GM19468 (cell line): ENCODE measurements at regions not wholly inside any gene's neighbourhood (a gene's known extent, or its start where the extent isn't known, plus 50 kb on each side); places are given as distances from the start of the nearest gene placed in this dataset.

Experiments
- ATAC-seq: cut with Tn5 transposase; IDR thresholded peaks from one replicate; pipeline ENCODE4 v1.9.1; 2021; ENCODE audit warnings: mild to moderate bottlenecking, moderate library complexity, moderate number of reproducible peaks; ENCODE audit not compliant: unreplicated experiment; ENCODE audit errors: extremely low read depth

DNA sequence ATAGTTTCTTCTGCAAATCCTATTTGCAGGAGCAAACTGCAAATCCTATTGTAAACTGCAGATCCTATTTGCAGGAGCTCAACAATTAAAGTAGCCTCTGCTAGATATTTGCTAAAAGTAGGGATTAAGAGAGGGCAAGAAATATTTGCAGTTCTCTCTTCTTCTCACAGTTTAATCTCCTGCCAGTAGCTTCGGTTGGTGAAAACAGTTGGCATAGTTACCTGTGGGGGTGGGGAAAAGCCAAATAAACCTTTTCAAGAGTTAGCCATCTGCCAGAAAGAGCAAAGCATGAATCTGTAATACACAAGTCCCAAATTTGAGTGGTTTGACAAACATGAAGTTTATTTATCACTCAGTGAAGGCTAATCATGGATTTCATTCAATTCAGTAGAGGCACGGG lies 942.5 kb downstream of the JRKL start:
- ATAC-seq = no peak

DNA sequence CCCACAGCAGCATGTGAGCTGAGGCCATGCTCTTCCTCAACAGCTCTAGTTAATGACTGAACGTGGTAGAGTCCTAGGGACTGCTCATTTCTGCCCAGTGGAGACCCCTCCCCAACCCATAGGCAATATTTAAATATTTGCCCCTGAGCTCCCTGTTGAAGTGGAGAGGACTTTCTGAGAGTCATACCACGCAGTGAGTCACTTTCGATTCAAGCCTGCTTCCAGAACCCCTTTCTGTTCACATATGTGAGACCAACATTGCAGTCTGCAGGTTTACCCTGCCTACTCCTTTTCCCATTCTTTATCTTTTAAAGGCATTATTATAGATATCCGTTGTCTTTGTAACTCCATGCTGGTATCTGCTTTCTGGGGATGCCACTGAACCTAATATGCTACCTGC lies 946.3 kb downstream of the JRKL start:
- no peak for ATAC-seq

DNA sequence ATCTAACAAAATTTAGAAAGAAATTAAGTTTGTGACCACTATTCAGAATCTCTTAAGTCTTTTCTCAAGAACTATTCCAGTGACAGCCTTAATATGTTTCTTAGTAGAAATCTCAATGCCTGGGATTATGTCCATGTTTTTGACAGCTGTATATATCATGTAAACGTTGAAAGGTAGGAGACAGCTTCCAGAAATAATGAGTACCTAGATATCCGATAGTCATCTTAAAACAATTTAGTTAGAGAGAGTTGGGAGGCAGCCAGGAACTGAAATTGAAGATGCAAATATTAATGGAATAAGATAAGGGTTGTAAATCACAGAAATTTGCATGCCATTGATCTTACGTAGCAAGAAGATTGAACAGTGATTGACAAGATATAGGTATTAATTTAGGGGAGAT lies 955.2 kb downstream of the JRKL start:
- no peak for ATAC-seq

DNA sequence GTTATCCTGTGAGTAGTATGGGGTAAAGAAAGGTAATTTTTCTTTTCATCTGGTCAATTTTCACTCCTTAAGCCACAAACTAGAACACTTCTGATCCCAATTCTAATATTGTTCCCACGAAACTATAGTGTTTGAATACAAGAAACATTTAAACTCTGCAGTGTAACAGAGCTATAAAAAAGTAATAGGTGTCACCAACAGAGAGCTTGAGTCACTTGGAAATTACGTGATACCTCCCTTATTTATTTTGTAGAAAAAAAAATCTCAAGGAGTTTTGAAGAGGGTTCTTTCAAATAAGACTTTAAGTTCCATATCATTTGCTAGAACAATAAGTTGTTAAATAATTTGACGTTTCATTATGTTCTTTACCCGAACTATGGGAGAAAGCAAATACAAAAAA lies 959.4 kb downstream of the JRKL start:
- no peak for ATAC-seq

DNA sequence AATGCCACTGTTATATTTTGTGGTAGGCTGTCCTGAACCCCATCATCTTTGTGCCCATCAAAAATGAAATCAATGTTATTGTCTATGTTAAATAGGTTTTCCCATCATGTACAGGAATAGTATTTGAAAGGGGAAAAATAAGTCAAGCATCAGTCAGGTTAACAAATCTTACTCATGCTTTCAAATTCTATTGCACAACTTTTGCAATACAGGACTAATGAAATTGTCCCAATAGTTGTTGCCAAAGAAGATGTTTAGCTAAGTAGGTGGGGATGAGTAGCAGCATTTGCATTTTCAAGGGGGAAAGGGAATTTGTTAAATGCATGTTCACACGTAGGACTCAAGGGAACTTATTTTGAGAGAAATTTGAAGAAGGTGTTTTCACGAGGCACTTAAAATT lies 962.1 kb downstream of the JRKL start:
- ATAC-seq = no peak

DNA sequence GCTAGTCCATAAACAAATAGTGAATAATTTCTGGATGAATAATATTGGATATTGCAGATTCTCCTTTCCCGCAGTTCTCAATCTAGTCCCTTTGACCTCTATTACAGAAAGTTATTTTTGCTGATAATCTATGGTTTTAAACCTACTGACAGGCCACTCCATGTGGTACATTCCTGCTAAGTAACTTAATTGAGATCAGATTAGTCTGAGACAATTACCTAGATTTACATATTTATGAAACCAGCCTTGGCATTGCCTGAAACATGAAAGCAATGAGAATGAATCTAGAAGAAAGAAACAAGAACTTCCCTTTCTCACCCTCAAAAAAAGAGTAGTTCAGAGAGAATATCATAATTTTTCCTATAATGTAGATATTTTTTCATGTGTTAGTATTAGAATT lies 964.2 kb downstream of the JRKL start:
- no peak for ATAC-seq

DNA sequence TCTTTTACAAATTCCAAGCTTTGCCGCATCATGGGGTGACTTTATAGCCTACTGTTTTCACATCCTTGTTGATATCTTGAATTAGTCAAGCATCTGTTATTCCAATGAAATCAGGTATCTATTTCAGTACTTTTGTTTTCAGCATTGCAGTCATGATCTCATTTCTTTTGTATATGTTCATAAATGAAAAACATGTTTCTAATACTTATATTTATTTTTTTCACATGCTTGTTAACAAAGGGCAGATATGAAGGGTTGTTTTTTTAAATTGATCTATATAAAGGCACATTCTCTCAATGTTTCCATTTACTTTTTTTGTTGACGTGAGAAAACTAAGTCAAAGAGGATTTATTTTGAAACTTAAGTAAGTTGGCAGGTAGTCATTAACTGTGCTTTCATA lies 964.8 kb downstream of the JRKL start:
- no peak for ATAC-seq

DNA sequence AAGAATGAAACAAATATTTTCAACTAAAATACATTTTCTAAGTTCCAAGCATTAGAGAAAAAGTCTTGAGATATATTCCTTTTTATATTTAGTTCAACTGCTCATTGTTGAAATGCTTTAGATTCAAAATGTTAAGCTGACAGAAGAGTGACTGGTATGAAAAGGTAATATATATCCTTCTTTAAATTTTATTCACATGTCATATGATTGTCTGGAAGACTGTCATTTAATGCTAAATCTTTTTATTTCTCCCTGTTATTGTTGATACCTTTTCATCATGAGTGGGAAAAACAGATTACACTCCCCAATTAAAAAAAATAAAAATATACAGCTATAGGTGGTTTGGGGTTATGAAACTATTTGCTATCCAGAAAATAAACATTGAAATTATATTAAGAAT lies 965.4 kb downstream of the JRKL start:
- ATAC-seq = no peak

DNA sequence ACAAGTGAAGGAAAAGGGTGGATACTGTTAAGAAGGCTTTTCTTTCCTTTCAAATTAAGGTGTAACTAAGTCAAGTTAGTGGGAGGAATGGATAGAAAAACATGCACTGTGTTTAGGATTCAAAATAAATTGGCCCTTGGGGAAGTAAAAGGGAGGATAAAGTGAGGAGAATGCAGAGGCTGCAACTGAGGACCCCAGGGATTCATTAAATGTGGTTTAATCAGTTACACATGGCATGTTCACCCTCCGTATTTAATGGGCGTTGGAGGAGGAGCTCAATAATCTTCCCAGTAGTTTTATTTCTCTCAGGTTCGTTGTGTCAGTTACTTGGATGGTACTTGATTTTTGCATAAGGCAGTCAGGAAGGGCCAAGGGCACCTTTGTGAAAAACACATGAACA lies 966.3 kb downstream of the JRKL start:
- no peak for ATAC-seq

DNA sequence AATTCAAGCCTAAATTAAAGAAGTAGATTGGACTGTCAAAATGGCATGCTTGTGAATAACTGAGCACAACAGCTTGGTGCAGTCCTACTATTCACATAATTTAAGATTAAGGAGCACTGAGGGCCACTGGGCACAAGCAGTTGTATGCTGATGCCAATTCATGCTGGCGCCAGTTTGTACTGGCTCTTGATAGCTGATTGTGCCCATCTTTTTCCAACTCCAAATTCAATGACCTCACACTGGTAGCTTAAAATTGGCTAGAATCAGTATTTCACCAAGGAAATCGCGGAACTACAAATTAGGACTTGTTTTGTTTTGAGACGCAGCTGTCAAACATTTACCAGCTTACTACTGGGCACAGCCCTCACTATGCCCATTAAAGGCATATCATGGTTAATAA lies 969.2 kb downstream of the JRKL start:
- no peak for ATAC-seq

DNA sequence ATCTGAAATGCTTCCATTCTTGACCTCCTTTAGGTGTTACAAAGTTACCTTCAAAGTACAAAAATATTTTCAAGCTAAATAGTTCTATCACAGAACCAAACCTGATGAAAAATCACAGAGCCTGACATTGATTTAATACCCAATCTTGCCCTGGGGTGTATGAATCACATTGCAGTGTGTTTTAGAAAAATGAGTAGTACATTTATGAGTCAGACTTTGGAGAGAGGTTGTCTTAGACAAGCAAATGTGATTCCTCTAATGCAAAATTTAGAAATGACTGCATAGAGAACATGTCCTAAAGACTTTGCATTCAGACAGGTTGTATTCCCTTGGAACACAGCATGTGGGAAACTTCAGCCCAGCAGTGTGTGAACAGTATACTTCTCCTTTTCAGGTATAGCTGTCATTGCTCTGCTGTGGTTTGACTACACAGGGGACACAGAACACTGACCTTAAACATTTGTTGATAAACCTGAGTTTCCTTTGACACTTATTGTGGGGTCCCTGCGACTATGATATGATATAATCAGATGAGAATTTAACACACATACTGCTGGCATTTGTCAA lies 972.1 kb downstream of the JRKL start:
- no peak for ATAC-seq

DNA sequence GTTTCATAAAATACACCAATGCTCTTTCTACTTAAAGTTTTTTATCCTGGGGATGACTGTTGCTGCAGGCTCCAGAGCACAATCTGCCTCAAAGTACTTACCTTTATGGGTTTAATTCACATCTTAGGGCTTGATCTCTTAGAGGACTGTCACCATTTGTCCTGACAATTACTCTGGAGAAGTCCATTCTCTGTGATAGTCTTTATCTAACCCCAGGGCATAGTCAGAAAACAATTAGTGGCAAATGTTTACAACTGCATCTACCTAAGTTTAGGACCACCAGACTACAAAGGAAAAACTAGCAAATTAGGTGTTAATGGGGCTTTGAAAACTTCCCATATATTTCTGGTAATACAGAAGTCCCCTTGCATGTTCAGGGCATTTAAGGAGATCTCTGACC lies 973.5 kb downstream of the JRKL start:
- no peak for ATAC-seq

DNA sequence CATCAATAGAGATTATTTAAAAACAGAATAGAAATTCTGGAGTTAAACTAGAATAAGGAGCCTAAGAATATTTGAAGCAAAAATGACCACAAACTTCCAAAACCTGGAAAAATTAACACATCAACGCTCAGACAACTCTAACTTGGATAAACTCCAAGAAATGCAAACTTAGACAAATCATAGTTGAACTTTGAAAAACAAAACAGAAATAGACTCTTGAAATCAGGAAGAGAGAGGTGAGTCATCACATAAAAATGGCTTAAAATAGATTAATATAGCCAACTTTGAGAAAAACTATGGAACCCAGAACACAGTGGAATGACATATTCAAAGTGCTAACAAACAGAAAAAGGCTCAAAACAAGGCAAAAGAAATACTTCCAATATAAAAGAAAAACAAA lies 974.2 kb downstream of the JRKL start:
- no peak for ATAC-seq

DNA sequence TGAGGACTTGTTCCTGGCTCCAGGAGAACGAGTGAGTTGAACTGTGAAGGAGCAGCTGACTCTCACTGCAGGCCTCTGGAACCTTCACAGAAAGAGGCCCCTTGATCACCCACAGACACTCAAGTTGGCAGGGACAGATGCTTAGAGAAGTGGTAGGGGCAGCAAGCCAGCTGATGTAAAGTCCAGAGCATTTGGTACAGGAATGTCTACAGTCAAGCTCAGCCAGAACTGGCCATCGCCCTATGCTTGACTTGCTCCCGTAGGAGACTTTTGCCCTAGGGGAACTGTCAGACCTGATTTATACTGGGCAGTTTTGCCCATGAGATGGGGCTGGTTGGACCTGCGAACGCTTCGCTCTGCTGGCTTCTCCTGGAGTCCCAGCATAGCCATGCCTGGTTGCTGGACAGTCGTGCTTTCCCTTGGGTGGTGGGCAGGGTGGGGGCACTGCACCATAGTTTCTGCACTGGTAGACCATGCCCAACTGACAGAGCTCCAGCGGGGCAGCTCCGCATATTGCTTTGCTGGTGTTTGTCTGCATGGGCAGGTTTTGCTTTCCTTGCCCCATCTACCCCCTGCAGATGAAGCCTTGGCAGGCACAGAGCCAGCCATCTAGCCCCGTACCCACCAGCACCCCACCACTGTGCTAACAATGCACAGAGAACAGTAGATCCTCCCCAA lies 977.7 kb downstream of the JRKL start:
- ATAC-seq = no peak

DNA sequence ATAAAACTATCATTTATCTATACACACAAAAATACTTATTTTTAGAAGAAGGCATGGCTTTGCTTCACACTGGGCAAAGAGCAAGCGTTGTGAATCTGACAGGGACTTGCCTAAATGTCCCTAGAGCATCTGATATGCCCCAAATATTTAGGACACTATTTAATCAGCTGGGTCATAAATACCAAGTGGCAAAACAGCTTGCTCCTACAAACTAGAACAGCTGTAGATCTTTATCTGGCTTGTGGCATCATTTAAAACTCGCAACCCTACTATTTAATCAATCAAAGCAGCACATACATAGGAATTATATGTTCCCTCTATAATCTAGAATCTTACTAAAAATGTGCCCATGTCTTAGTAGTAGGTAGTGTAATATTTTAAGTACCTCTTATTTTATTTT lies 999.5 kb downstream of the JRKL start:
- ATAC-seq = no peak

DNA sequence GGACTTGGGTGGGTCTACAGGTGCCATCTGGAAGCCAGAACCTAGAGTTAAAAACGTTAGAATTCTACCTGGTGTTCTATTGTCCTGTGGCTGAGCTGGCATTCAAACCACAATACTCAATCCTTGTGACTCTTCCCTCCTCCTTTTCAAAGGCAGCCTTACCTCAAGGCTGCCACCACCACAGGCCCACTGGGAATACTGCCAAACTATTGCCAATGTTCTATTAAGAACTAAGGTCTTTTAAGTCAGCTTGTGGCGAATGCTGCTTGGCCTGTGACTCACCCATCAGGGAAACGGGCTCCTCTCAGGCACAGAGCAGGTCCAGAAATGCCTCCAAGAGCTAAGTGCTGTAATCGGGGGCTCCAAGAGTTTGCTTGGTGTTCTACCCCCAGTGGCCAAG lies 1008.4 kb downstream of the JRKL start:
- ATAC-seq = no peak

DNA sequence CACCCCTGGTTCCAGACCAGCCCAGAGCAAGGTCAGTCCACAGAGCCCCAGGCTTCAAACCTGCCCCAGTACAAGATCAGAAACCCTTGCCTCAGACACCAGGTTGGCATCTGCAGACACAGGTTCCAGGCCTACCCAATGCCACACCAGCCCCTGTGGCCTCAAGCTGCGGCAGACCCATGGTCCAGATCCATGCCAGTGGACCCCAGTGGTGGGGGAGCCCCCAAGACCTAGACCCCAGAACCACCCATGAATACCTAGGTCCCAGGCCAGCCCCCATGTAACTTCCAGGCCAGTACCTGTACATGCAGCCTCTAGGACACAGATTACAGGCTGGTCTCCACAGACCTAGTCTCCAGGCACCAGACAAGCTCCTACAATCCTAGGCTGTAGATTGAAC lies 1019.3 kb downstream of the JRKL start:
- no peak for ATAC-seq

DNA sequence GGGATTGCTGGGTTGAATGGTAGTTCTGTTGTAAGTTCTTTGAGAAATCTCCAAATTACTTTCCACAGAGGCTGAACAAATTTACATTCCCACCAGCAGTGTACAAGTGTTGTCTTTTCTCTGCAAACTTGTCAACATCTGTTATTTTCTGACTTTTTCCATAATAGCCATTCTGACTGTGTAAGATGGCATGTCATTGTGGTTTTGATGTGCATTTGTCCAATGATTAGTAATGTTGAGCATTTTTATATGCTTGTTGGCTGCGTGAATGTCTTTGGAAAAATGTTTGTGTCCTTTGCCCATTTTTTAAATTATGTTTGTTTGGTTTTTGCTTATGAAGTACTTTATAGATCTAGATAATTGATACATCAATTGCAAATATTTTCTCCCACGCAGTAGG lies 1025.0 kb downstream of the JRKL start:
- ATAC-seq = no peak

DNA sequence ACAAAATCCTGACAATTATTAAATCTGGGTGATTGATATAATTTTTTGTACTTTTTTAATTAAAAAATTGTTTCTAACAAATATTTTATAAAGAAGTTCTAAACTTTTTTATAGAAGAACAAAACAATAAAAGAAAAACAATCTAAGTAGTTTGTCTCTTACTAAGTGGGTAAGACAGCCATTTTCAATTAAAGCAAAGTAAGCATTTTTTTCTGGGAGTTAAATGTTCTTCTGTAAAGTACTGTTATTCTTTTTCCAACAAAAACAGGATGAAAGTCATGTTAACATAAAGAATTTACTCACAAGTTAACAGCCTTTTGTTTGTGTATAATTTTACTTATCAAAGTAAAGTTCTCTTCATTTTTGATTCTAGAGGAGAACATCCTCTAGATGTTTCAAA lies 1029.9 kb downstream of the JRKL start:
- ATAC-seq = no peak

DNA sequence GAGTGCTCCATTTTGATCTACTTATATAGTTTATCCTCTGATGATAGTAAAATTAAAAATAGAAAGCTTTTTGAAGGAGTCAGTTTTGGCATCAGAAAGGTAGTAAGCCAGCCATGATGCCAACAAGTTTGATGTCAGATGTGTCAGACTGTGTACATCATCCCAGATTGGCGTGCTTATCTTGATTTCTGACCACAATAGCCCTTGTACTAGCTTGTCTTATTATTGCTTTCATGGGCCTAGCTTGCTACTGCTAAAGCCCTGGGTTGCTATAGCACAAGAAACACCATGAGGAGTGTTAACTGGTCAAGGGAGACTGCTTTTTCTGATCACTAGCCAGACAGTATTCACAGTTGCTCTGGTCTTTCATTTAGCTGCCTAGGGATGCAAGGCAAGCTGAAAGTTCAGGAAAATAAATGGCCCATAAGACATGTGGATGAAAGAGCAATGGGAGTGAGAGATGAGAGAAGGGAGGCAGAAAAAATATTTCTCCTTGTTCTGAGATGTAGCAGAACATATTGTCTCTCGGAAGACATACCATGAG lies 1038.5 kb downstream of the JRKL start:
- no peak for ATAC-seq

DNA sequence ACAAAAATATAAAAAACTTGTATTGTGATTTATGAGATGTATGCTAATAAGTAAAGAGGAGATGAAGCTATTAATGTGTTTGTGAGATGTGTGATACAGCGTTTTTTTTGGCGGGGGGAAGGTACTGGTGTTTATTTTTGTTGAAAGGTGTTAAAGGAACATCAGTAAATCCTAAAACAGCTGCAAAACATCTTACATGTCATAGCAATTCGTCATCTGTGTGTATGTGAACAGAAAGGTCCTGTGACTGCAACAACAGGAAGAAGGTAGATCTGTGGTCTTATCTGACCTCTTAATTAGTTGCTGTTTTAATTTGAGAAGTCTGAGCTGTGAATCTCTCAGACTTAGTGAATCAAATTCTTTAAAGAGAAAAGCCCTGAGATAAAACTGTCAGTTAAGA lies 1041.1 kb downstream of the JRKL start:
- no peak for ATAC-seq

DNA sequence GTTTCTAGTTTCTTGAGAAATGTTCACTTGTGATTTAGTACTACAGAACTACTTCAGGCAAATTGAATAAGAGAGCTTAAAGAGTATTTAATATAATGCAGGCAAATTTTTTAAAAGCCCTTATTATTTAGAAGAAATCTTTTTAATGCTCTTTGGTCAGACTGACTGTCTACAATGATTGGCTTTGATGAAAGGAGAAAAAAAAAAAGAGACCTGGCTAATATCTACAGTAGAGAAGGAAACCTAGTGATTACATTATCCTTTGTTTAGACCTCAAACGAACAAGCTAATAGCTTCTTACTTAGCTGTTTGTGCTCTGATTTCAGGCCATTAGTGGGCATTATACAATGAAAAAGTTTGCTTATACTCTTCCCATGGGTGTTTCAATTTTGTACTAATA lies 1043.1 kb downstream of the JRKL start:
- no peak for ATAC-seq
